IMR-90 (cell line): ENCODE measurements at regions not wholly inside any gene's neighbourhood (a gene's known extent, or its start where the extent isn't known, plus 50 kb on each side); places are given as distances from the start of the nearest gene placed in this dataset.

Experiments
- ATAC-seq: fragments of 200-7000 bp; cut with Tn5 transposase; 2 replicates; pipeline ENCODE4 v1.9.1; 2020; ENCODE audit warnings: low read depth, mild to moderate bottlenecking, moderate library complexity
- BruUV-seq: library from RNA; stranded (reverse); fragments of 400-500 nt; replicated peaks from 2 replicates; lab custom pipeline; 2021; lab: Mats Ljungman, UMichigan
- CTCF ChIA-PET: fragments of 300-600 bp; formaldehyde crosslinking; extraction: SDS; loops from one replicate; lab custom pipeline; 2021; ENCODE audit warnings: antibody characterized with exemption; lab: Yijun Ruan, JAX
- POLR2A ChIA-PET: fragments of 300-600 bp; sonication (Branson Sonifier 250); formaldehyde crosslinking; loops from one replicate; lab custom pipeline; 2022; ENCODE audit warnings: antibody characterized with exemption; ENCODE audit not compliant: unreplicated experiment; lab: Charles Lee
- DNase-seq: peaks from one replicate; pipeline ENCODE4 v3.0.0; 2013
- H2AFZ ChIP-seq: replicated peaks from 2 replicates; pipeline ENCODE3; 2013; ENCODE audit warnings: low read length, mild to moderate bottlenecking; ENCODE audit not compliant: poor library complexity
- H2AK5ac ChIP-seq: 2 replicates; pipeline ENCODE4 v1.6.1; 2013; ENCODE audit warnings: low read depth, low read length, inconsistent platforms
- H2AK9ac ChIP-seq: replicated peaks from 2 replicates; pipeline ENCODE3; 2013; ENCODE audit warnings: mild to moderate bottlenecking, low read depth, low read length, moderate library complexity; ENCODE audit not compliant: poor library complexity
- H2BK120ac ChIP-seq: 2 replicates; pipeline ENCODE4 v1.6.1; 2013; ENCODE audit warnings: low read depth, low read length, inconsistent platforms
- H2BK15ac ChIP-seq: 3 replicates; pipeline ENCODE4 v1.6.1; 2013; ENCODE audit warnings: low read depth, low read length, inconsistent platforms
- H2BK20ac ChIP-seq: 2 replicates; pipeline ENCODE4 v1.6.1; 2013; ENCODE audit warnings: low read depth, mild to moderate bottlenecking, inconsistent platforms, low read length, moderate library complexity
- H2BK5ac ChIP-seq: 2 replicates; pipeline ENCODE4 v1.6.1; 2013; ENCODE audit warnings: mild to moderate bottlenecking, low read depth, low read length, inconsistent platforms; ENCODE audit not compliant: poor library complexity, severe bottlenecking
- H3K14ac ChIP-seq: replicated peaks from 2 replicates; pipeline ENCODE4 v1.6.1; 2013; ENCODE audit warnings: low read depth, low read length, inconsistent platforms
- H3K18ac ChIP-seq: 2 replicates; pipeline ENCODE4 v1.6.1; 2013; ENCODE audit warnings: low read depth, low read length, control low read depth
- H3K23ac ChIP-seq: 2 replicates; pipeline ENCODE4 v1.6.1; 2013; ENCODE audit warnings: low read depth, low read length, inconsistent platforms
- H3K27ac ChIP-seq: 2 replicates; pipeline ENCODE4 v1.5.1; 2013; ENCODE audit warnings: mild to moderate bottlenecking, control low read depth, low read length; ENCODE audit not compliant: insufficient read depth
- H3K27me3 ChIP-seq: 2 replicates; pipeline ENCODE4 v1.6.1; 2013; ENCODE audit warnings: low read length; ENCODE audit not compliant: control insufficient read depth, insufficient read depth
- H3K36me3 ChIP-seq: 2 replicates; pipeline ENCODE4 v1.6.1; 2013; ENCODE audit warnings: low read length, mixed read lengths; ENCODE audit not compliant: control insufficient read depth, insufficient read depth
- H3K4ac ChIP-seq: 2 replicates; pipeline ENCODE4 v1.6.1; 2013; ENCODE audit warnings: low read depth, low read length, inconsistent platforms
- H3K4me1 ChIP-seq: 2 replicates; pipeline ENCODE4 v1.6.1; 2013; ENCODE audit warnings: low read length, mixed read lengths; ENCODE audit not compliant: control insufficient read depth, insufficient read depth
- H3K4me2 ChIP-seq: 2 replicates; pipeline ENCODE4 v1.6.1; 2013; ENCODE audit warnings: low read depth, mild to moderate bottlenecking, control low read depth, low read length, moderate library complexity
- H3K4me3 ChIP-seq: 2 replicates; pipeline ENCODE4 v1.5.1; 2013; ENCODE audit warnings: low read depth, mild to moderate bottlenecking, control low read depth, low read length, moderate library complexity; ENCODE audit not compliant: insufficient read depth
- H3K56ac ChIP-seq: 2 replicates; pipeline ENCODE4 v1.6.1; 2013; ENCODE audit warnings: low read length, inconsistent platforms; ENCODE audit not compliant: insufficient read depth; ENCODE audit errors: extremely low read depth
- H3K79me1 ChIP-seq, 2 experiments: 2 replicates each; pipeline ENCODE4 v1.6.1; 2013; ENCODE audit warnings: low read length in 2 of 2, inconsistent platforms in 1 of 2, low read depth in 1 of 2
- H3K9ac ChIP-seq: 2 replicates; pipeline ENCODE4 v1.6.1; 2013; ENCODE audit warnings: low read depth, low read length, control low read depth
- H3K9me1 ChIP-seq: 2 replicates; pipeline ENCODE4 v1.6.1; 2013; ENCODE audit warnings: low read length, inconsistent platforms; ENCODE audit not compliant: insufficient read depth
- H3K9me3 ChIP-seq: 2 replicates; pipeline ENCODE4 v1.6.1; 2013; ENCODE audit warnings: low read length; ENCODE audit not compliant: control insufficient read depth, insufficient read depth
- H4K20me1 ChIP-seq: 2 replicates; pipeline ENCODE4 v1.6.1; 2013; ENCODE audit warnings: low read length, inconsistent platforms; ENCODE audit not compliant: insufficient read depth
- H4K5ac ChIP-seq: 2 replicates; pipeline ENCODE4 v1.6.1; 2013; ENCODE audit warnings: mild to moderate bottlenecking, low read depth, low read length, control low read depth
- H4K8ac ChIP-seq, 2 experiments: 2 replicates each; pipeline ENCODE4 v1.6.1; 2013; ENCODE audit warnings: low read depth in 2 of 2, low read length in 2 of 2, control low read depth in 1 of 2, inconsistent platforms in 1 of 2
- H4K91ac ChIP-seq: 2 replicates; pipeline ENCODE4 v1.6.1; 2013; ENCODE audit warnings: low read depth, low read length, inconsistent platforms; ENCODE audit not compliant: insufficient read depth
- BHLHE40 ChIP-seq: fragments of 150-350 bp; IDR thresholded peaks from 2 replicates; pipeline ENCODE4 v1.6.1; 2016; ENCODE audit warnings: mild to moderate bottlenecking, low read depth, low read length
- CEBPB ChIP-seq: IDR thresholded peaks from 2 replicates; pipeline ENCODE4 v1.6.1; 2012; ENCODE audit warnings: low read depth, low read length, improper control_type of control experiment
- CHD1 ChIP-seq: IDR thresholded peaks from 2 replicates; pipeline ENCODE4 v1.6.1; 2012; ENCODE audit warnings: low read depth, low read length, improper control_type of control experiment
- ELK1 ChIP-seq: fragments of 150-350 bp; IDR thresholded peaks from 2 replicates; pipeline ENCODE4 v1.6.1; 2016; ENCODE audit warnings: low read depth, mild to moderate bottlenecking, low read length, moderate library complexity, borderline replicate concordance
- FOS ChIP-seq: fragments of 150-350 bp; IDR thresholded peaks from 2 replicates; pipeline ENCODE4 v1.6.1; 2016; ENCODE audit warnings: low read depth, low read length
- MAFK ChIP-seq: IDR thresholded peaks from 2 replicates; pipeline ENCODE4 v1.6.1; 2012; ENCODE audit warnings: low read depth, low read length, improper control_type of control experiment
- MAZ ChIP-seq: IDR thresholded peaks from 2 replicates; pipeline ENCODE4 v1.6.1; 2012; ENCODE audit warnings: low read depth, mild to moderate bottlenecking, low read length, improper control_type of control experiment, moderate library complexity, borderline replicate concordance
- NFE2L2 ChIP-seq: fragments of 150-350 bp; IDR thresholded peaks from 2 replicates; pipeline ENCODE4 v1.6.1; 2016; ENCODE audit warnings: low read depth, mild to moderate bottlenecking, low read length
- POLR2A ChIP-seq: IDR thresholded peaks from 2 replicates; pipeline ENCODE4 v1.6.1; 2012; ENCODE audit warnings: mild to moderate bottlenecking, low read depth, low read length
- RAD21 ChIP-seq: IDR thresholded peaks from 2 replicates; pipeline ENCODE4 v1.6.1; 2012; ENCODE audit warnings: low read length, improper control_type of control experiment
- RCOR1 ChIP-seq: IDR thresholded peaks from 2 replicates; pipeline ENCODE4 v1.6.1; 2012; ENCODE audit warnings: mild to moderate bottlenecking, low read length, improper control_type of control experiment; ENCODE audit not compliant: insufficient replicate concordance
- RFX5 ChIP-seq: IDR thresholded peaks from 2 replicates; pipeline ENCODE4 v1.8.0; 2012; ENCODE audit warnings: low read depth, mild to moderate bottlenecking, low read length, moderate library complexity
- SMC3 ChIP-seq: fragments of 150-350 bp; IDR thresholded peaks from 2 replicates; pipeline ENCODE4 v1.6.1; 2016; ENCODE audit warnings: low read depth, mild to moderate bottlenecking, antibody characterized with exemption, low read length, moderate library complexity
- USF2 ChIP-seq: fragments of 150-350 bp; IDR thresholded peaks from 2 replicates; pipeline ENCODE4 v1.6.1; 2017; ENCODE audit warnings: mild to moderate bottlenecking, antibody characterized with exemption, low read length, low read depth
- WGBS, 2 experiments: methylation state at CpG; one replicate each; pipeline versions ENCODE4 v1.1.5 to v1.1.7; 2013; ENCODE audit warnings: missing lambda C conversion rate in 2 of 2; ENCODE audit not compliant: insufficient read length in 1 of 2; ENCODE audit errors: extremely low coverage in 2 of 2; 5-methylcytosine and 5-hydroxymethylcytosine counted together
- dilution Hi-C: fragments of 300-500 bp; cut with HindIII; formaldehyde crosslinking; loops from one replicate; pipeline ENCODE4 v1.14.3; 2018; ENCODE audit warnings: low sequenced_read_pairs; ENCODE audit not compliant: unreplicated experiment
- in situ Hi-C: fragments of 300-500 bp; cut with MboI; formaldehyde crosslinking; loops from 3 replicates; pipeline ENCODE4 v1.14.3; 2019; ENCODE audit warnings: low sequenced_read_pairs, inconsistent platforms, mixed read lengths
- intact Hi-C: fragments of 100-400 bp; cut with micrococcal nuclease; formaldehyde crosslinking; loops from 2 replicates; pipeline ENCODE4 v1.10.0; 2022
- TF ChIP-seq, protein P1 (sequence below): conservative IDR thresholded peaks from 2 replicates; pipeline ENCODE4 v1.5.1; 2012; ENCODE audit warnings: mild to moderate bottlenecking, low read depth, low read length, improper control_type of control experiment

GRCh38 chr18:73742957-73743356 is 404.7 kb downstream of the FBXO15 start:
- no CpG with 5 or more reads among the region's 2 CpGs for WGBS, 2 experiments
- Histone ChIP-seq H2BK20ac (peak overlapping the region; percentile 95), H3K36me3 (no peaks in the 10 kb centered on the region), H3K9me1 (no peaks in the 10 kb centered on the region; the same call in 1 of the 2 replicates), H3K4me2 (no peak overlapping the region), H4K5ac (peak overlapping the region; percentile 5; the same call in 1 of the 2 replicates), H2BK120ac (peak overlapping the region; percentile 75; the same call in 1 of the 2 replicates), H3K4ac (peak overlapping the region; percentile 74; the same call in 1 of the 2 replicates), H4K91ac (peak overlapping the region; percentile 74; the same call in 1 of the 2 replicates), H2BK15ac (peak overlapping the region; percentile 96; the same call in 2 of the 3 replicates), H2AK5ac (peak overlapping the region; percentile 78), H3K14ac (peak overlapping the region; percentile 67), H3K79me1 (no peaks in the 10 kb centered on the region), H3K9ac (no peak overlapping the region), H3K9me3 (no peaks in the 10 kb centered on the region), H4K8ac (peak overlapping the region in 1 of 2 experiments; percentile 81; a peak in 2 of 4 replicates), H4K20me1 (no peaks in the 10 kb centered on the region), H3K18ac (peak overlapping the region; percentile 34), H3K27me3 (no peaks in the 10 kb centered on the region), H3K27ac (no peak overlapping the region; the same call in 1 of the 2 replicates), H3K23ac (no peak overlapping the region; the same call in 1 of the 2 replicates), H2AK9ac (no peak overlapping the region), H2AFZ (peak overlapping the region; percentile 82), H3K4me3 (no peak overlapping the region), H2BK5ac (peak overlapping the region; percentile 48), H3K4me1 (peaks cover 3% of the 10 kb centered on the region; the same call in 1 of the 2 replicates), H3K56ac (no peak overlapping the region)
- intact Hi-C loops, result no loop called here
- POLR2A ChIA-PET, result no interaction called here
- peak; percentile 10 for DNase-seq
- peak; percentile 51; the same call in 1 of the 2 replicates for ATAC-seq
- TF ChIP-seq NFE2L2 (no peak), POLR2A (no peak), RFX5 (no peak), USF2 (no peak), BHLHE40 (no peak), MAZ (no peak), MAFK (no peak), SMC3 (no peak), FOS (no peak), CEBPB (no peak), CHD1 (no peak), RCOR1 (no peak), ELK1 (no peak), RAD21 (no peak)
- TF ChIP-seq, protein P1, sequence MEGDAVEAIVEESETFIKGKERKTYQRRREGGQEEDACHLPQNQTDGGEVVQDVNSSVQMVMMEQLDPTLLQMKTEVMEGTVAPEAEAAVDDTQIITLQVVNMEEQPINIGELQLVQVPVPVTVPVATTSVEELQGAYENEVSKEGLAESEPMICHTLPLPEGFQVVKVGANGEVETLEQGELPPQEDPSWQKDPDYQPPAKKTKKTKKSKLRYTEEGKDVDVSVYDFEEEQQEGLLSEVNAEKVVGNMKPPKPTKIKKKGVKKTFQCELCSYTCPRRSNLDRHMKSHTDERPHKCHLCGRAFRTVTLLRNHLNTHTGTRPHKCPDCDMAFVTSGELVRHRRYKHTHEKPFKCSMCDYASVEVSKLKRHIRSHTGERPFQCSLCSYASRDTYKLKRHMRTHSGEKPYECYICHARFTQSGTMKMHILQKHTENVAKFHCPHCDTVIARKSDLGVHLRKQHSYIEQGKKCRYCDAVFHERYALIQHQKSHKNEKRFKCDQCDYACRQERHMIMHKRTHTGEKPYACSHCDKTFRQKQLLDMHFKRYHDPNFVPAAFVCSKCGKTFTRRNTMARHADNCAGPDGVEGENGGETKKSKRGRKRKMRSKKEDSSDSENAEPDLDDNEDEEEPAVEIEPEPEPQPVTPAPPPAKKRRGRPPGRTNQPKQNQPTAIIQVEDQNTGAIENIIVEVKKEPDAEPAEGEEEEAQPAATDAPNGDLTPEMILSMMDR, result no peak
- no TSS peak for BruUV-seq
- in situ Hi-C loops, result no loop called here
- dilution Hi-C loops, result no loop called here
- CTCF ChIA-PET, result interaction anchor here (0.6 kb wide), 1 partner anchor 31 kb away, joined by 4 read pairs; no protein-coding TSS in a partner anchor
